HepG2 (cell line): ENCODE measurements at regions not wholly inside any gene's neighbourhood (a gene's known extent, or its start where the extent isn't known, plus 50 kb on each side); places are given as distances from the start of the nearest gene placed in this dataset.
A peak's percentile ranks its signal among the peaks of the same experiment; 100 is the strongest.

Experiments used
- ATAC-seq: fragments of 200-7000 bp; cut with Tn5 transposase; 3 replicates; pipeline ENCODE4 v1.9.1; 2020; ENCODE audit warnings: mild to moderate bottlenecking, moderate library complexity
- BruUV-seq: library from RNA; stranded (reverse); fragments of 400-500 nt; replicated peaks from 2 replicates; lab custom pipeline; 2021; lab: Mats Ljungman, UMichigan
- CTCF ChIA-PET: fragments of 300-600 bp; formaldehyde crosslinking; extraction: SDS; loops from one replicate; lab custom pipeline; 2021; ENCODE audit warnings: low total read pairs, inconsistent platforms, low intra/inter-chr PET ratio; lab: Yijun Ruan, JAX
- POLR2A ChIA-PET: fragments of 350-600 bp; sonication (Branson Sonifier 250); formaldehyde crosslinking; loops from one replicate; lab custom pipeline; 2020; ENCODE audit warnings: antibody characterized with exemption, inconsistent platforms; lab: Yijun Ruan, JAX
- DNase-seq: peaks from one replicate; pipeline ENCODE4 v3.0.0-alpha.2; 2015; ENCODE audit warnings: low spot score
- FAIRE-seq: peaks from 3 replicates; lab custom pipeline; 2011; peaks lifted over from hg19 to GRCh38; lab: Jason Lieb, UNC
- H2AFZ ChIP-seq: one replicate; pipeline ENCODE4 v1.6.1; 2011; ENCODE audit warnings: low read length, inconsistent platforms
- H3K27ac ChIP-seq: fragments of 300-600 bp; 3 replicates; pipeline ENCODE4 v1.8.0; 2011; ENCODE audit warnings: mixed run types, mild to moderate bottlenecking, mixed read lengths, low read length, inconsistent platforms; ENCODE audit not compliant: insufficient read depth; ENCODE audit errors: extremely low read length
- H3K27me3 ChIP-seq, 2 experiments: fragments of 200-600 bp in 1 of 2; 2 replicates in 1 of 2; 3 replicates in 1 of 2; pipeline versions ENCODE4 v1.6.0 to v1.8.0; 2011; ENCODE audit warnings: low read length in 2 of 2, mild to moderate bottlenecking in 2 of 2, moderate library complexity in 2 of 2, inconsistent platforms in 1 of 2; ENCODE audit not compliant: insufficient read depth in 2 of 2, control insufficient read depth in 1 of 2
- H3K36me3 ChIP-seq, 2 experiments: fragments of 200-600 bp in 1 of 2; replicated peaks in 1 of 2; 2 replicates in 1 of 2; 3 replicates in 1 of 2; pipeline versions ENCODE4 v1.5.1 to v1.8.0; 2011; ENCODE audit warnings: low read length in 2 of 2, inconsistent platforms in 1 of 2; ENCODE audit not compliant: insufficient read depth in 2 of 2, control insufficient read depth in 1 of 2
- H3K4me1 ChIP-seq: 2 replicates; pipeline ENCODE4 v1.5.1; 2012; ENCODE audit warnings: low read length, inconsistent platforms; ENCODE audit not compliant: insufficient read depth
- H3K4me2 ChIP-seq: 2 replicates; pipeline ENCODE4 v1.6.0; 2011; ENCODE audit warnings: low read depth, low read length, inconsistent platforms
- H3K4me3 ChIP-seq, 3 experiments: fragments of 200-600 bp in 1 of 3; sonication (generic), shearing (Covaris generic) in 1 of 3; replicated peaks in 1 of 3; 2 replicates each; pipeline ENCODE4 v1.5.1; 2011 to 2016; ENCODE audit warnings: low read length in 3 of 3, inconsistent platforms in 2 of 3, low read depth in 2 of 3, mild to moderate bottlenecking in 2 of 3, control low read depth in 1 of 3, mixed read lengths in 1 of 3; ENCODE audit not compliant: insufficient read depth in 1 of 3
- H3K79me2 ChIP-seq: one replicate; pipeline ENCODE4 v1.6.1; 2011; ENCODE audit warnings: low read length, inconsistent platforms; ENCODE audit not compliant: insufficient read depth
- H3K9ac ChIP-seq: 2 replicates; pipeline ENCODE4 v1.6.0; 2011; ENCODE audit warnings: mild to moderate bottlenecking, low read depth, low read length, inconsistent platforms; ENCODE audit not compliant: insufficient read depth
- H3K9me3 ChIP-seq: 2 replicates; pipeline ENCODE4 v1.5.1; 2012; ENCODE audit warnings: mild to moderate bottlenecking, low read length
- H4K20me1 ChIP-seq: 2 replicates; pipeline ENCODE4 v1.6.0; 2011; ENCODE audit warnings: inconsistent platforms, mild to moderate bottlenecking, low read length, moderate library complexity; ENCODE audit not compliant: insufficient read depth
- PRDM15 ChIP-seq: sonication (generic); formaldehyde crosslinking; IDR thresholded peaks from 2 replicates; pipeline ENCODE4 v1.4.0; 2020; ENCODE audit warnings: missing genetic modification reagents
- RARG ChIP-seq: sonication (generic); formaldehyde crosslinking; IDR thresholded peaks from 2 replicates; pipeline ENCODE4 v1.4.0; 2020; ENCODE audit warnings: low read depth, mild to moderate bottlenecking, missing genetic modification reagents
- ZNF232 ChIP-seq: sonication (generic); formaldehyde crosslinking; IDR thresholded peaks from 2 replicates; pipeline ENCODE4 v1.4.0; 2020; ENCODE audit warnings: missing genetic modification reagents, borderline replicate concordance
- ZNF556 ChIP-seq: sonication (generic); formaldehyde crosslinking; IDR thresholded peaks from 2 replicates; pipeline ENCODE4 v1.4.0; 2020; ENCODE audit warnings: mild to moderate bottlenecking, missing genetic modification reagents, borderline replicate concordance
- WGBS: methylation state at CpG from one replicate; pipeline ENCODE4 v1.1.6; 2017; ENCODE audit warnings: low lambda C conversion rate; 5-methylcytosine and 5-hydroxymethylcytosine counted together
- in situ Hi-C: cut with HindIII; loops from 2 replicates; pipeline ENCODE4 v1.10.0; 2017; ENCODE audit warnings: low pct_unique_long_range_greater_than_20kb; ENCODE audit not compliant: extremely low pct_ligation_motif_present
- intact Hi-C: fragments of 100-400 bp; cut with micrococcal nuclease; formaldehyde crosslinking; loops from one replicate; pipeline ENCODE4 v1.10.0; 2022; ENCODE audit not compliant: unreplicated experiment

DNA sequence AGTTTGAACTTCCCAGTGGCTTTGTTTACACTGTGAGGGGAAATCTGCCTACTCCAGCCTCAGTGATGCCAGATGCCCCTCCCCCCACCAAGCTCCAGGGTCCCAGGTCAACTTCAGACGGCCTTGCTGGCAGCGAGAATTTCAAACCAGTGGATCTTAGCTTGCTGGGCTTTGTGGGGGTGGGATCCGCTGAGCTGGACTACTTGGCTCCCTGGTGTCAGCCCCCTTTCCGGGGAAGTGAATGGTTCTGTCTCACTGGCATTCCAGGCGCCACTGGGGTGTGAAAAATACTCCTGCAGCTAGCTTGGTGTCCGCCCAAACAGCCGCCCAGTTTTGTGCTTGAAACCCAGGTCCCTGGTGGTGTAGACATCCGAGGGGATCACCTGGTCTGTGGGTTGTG is 70.0 kb upstream of the NEUROD1 start:
- BruUV-seq = no TSS peak
- H3K4me3 ChIP-seq = no peak overlapping the region
- DNase-seq = no peak
- H3K4me2 ChIP-seq = 0 out of 2 replicates have a peak overlapping the region, but pooled peaks have one; percentile 3
- H2AFZ ChIP-seq = no peak overlapping the region
- in situ Hi-C loops = loop anchor here (5.0 kb wide), 1 partner anchor 142 kb away; the partner anchor contains the start of gene ITPRID2
- no peaks in the 10 kb centered on the region; a peak in 2 of 5 replicates for H3K27me3 ChIP-seq
- H4K20me1 ChIP-seq = no peaks in the 10 kb centered on the region
- 45% methylated on average over 5 of the region's 8 CpGs for WGBS
- peaks cover 24% of the 10 kb centered on the region for H3K4me1 ChIP-seq
- H3K27ac ChIP-seq = no peak overlapping the region
- H3K36me3 ChIP-seq = no peaks in the 10 kb centered on the region
- ATAC-seq = no peak; the same call in 2 of the 3 replicates
- H3K9me3 ChIP-seq = no peaks in the 10 kb centered on the region
- TF ChIP-seq ZNF232 (no peak), RARG (no peak), ZNF556 (CRISPR knock-in tag) (no peak), PRDM15 (no peak)
- intact Hi-C loops = no loop called here
- ChIA-PET POLR2A (no interaction called here), CTCF (no interaction called here)
- no peaks in the 10 kb centered on the region for H3K79me2 ChIP-seq
- no peak overlapping the region for H3K9ac ChIP-seq
- no peak for FAIRE-seq
